Neuronal stem cell (in vitro differentiated cells): ENCODE measurements at regions not wholly inside any gene's neighbourhood (a gene's known extent, or its start where the extent isn't known, plus 50 kb on each side); places are given as distances from the start of the nearest gene placed in this dataset.
A peak's percentile ranks its signal among the peaks of the same experiment; 100 is the strongest.

Experiments used
- DNase-seq: peaks from one replicate; pipeline ENCODE4 v3.0.0-alpha.2; 2013; ENCODE audit warnings: low spot score
- H2AFZ ChIP-seq: one replicate; pipeline ENCODE4 v1.6.1; 2013; ENCODE audit warnings: mild to moderate bottlenecking, low read length, inconsistent platforms
- H2AK5ac ChIP-seq: 2 replicates; pipeline ENCODE4 v1.6.1; 2013; ENCODE audit warnings: low read depth, mild to moderate bottlenecking, inconsistent platforms, low read length, moderate library complexity, mixed read lengths
- H2BK120ac ChIP-seq: 2 replicates; pipeline ENCODE4 v1.6.1; 2013; ENCODE audit warnings: low read depth, mild to moderate bottlenecking, inconsistent platforms, low read length, moderate library complexity, mixed read lengths
- H2BK12ac ChIP-seq: one replicate; pipeline ENCODE4 v1.6.1; 2013; ENCODE audit warnings: low read length, inconsistent platforms
- H2BK15ac ChIP-seq: 2 replicates; pipeline ENCODE4 v1.6.1; 2013; ENCODE audit warnings: mild to moderate bottlenecking, low read length, inconsistent platforms, mixed read lengths
- H2BK5ac ChIP-seq: one replicate; pipeline ENCODE4 v1.6.1; 2013; ENCODE audit warnings: inconsistent platforms, mild to moderate bottlenecking, low read length, moderate library complexity
- H3K14ac ChIP-seq: one replicate; pipeline ENCODE4 v1.6.1; 2013; ENCODE audit warnings: low read length, inconsistent platforms
- H3K18ac ChIP-seq: 2 replicates; pipeline ENCODE4 v1.6.1; 2013; ENCODE audit warnings: low read length, inconsistent platforms
- H3K23ac ChIP-seq: 2 replicates; pipeline ENCODE4 v1.6.1; 2013; ENCODE audit warnings: low read depth, mild to moderate bottlenecking, mixed read lengths, low read length, inconsistent platforms; ENCODE audit not compliant: poor library complexity
- H3K27ac ChIP-seq: replicated peaks from 3 replicates; pipeline ENCODE4 v1.5.1; 2013; ENCODE audit warnings: low read length, inconsistent platforms
- H3K27me3 ChIP-seq, 3 experiments: 2 replicates each; pipeline ENCODE4 v1.6.1; 2013; ENCODE audit warnings: low read length in 3 of 3, mild to moderate bottlenecking in 2 of 3, inconsistent platforms in 1 of 3, low read depth in 1 of 3, mixed read lengths in 1 of 3, moderate library complexity in 1 of 3; ENCODE audit not compliant: control insufficient read depth in 3 of 3, insufficient read depth in 3 of 3
- H3K36me3 ChIP-seq, 2 donors: replicated peaks in 1 of 2; 2 replicates each; pipeline ENCODE4 v1.6.1; 2013; ENCODE audit warnings: low read length in 2 of 2; ENCODE audit not compliant: control insufficient read depth in 2 of 2, insufficient read depth in 2 of 2
- H3K4ac ChIP-seq: 2 replicates; pipeline ENCODE4 v1.6.1; 2013; ENCODE audit warnings: inconsistent platforms, mild to moderate bottlenecking, low read length, moderate library complexity
- H3K4me1 ChIP-seq, 2 donors: 1 replicate in 1 of 2; 2 replicates in 1 of 2; pipeline ENCODE4 v1.6.1; 2013; ENCODE audit warnings: low read length in 2 of 2, low read depth in 1 of 2; ENCODE audit not compliant: control insufficient read depth in 2 of 2, insufficient read depth in 1 of 2
- H3K4me2 ChIP-seq: one replicate; pipeline ENCODE4 v1.6.1; 2013; ENCODE audit warnings: mild to moderate bottlenecking, low read length, inconsistent platforms; ENCODE audit not compliant: insufficient read depth, poor library complexity, severe bottlenecking
- H3K4me3 ChIP-seq, 2 donors: 2 replicates each; pipeline ENCODE4 v1.5.1; 2013; ENCODE audit warnings: low read length in 2 of 2, mild to moderate bottlenecking in 2 of 2, inconsistent platforms in 1 of 2, moderate library complexity in 1 of 2
- H3K79me1 ChIP-seq: one replicate; pipeline ENCODE4 v1.6.1; 2013; ENCODE audit warnings: low read depth, mild to moderate bottlenecking, inconsistent platforms, low read length, moderate library complexity
- H3K9ac ChIP-seq: one replicate; pipeline ENCODE4 v1.6.1; 2013; ENCODE audit warnings: mild to moderate bottlenecking, low read depth, low read length, inconsistent platforms; ENCODE audit not compliant: poor library complexity
- H3K9me3 ChIP-seq, 2 donors: replicated peaks in 1 of 2; 2 replicates each; pipeline versions ENCODE3 to v1.6.1; 2013; ENCODE audit warnings: low read length in 2 of 2, mild to moderate bottlenecking in 2 of 2, inconsistent platforms in 1 of 2, low read depth in 1 of 2, mixed read lengths in 1 of 2, moderate library complexity in 1 of 2; ENCODE audit not compliant: control insufficient read depth in 2 of 2, insufficient read depth in 1 of 2
- H4K8ac ChIP-seq: one replicate; pipeline ENCODE4 v1.6.1; 2013; ENCODE audit warnings: low read depth, mild to moderate bottlenecking, inconsistent platforms, low read length, moderate library complexity
- H4K91ac ChIP-seq: one replicate; pipeline ENCODE4 v1.6.1; 2013; ENCODE audit warnings: low read length, low read depth, mild to moderate bottlenecking, inconsistent platforms; ENCODE audit not compliant: poor library complexity
- WGBS, 2 donors: extraction: QIAGEN DNeasy Blood & Tissue Kit; methylation state at CpG; one replicate each; pipeline ENCODE4 v1.1.7; 2013; ENCODE audit warnings: missing lambda C conversion rate in 2 of 2, mixed read lengths in 1 of 2; ENCODE audit not compliant: insufficient read length in 2 of 2, insufficient replicate concordance in 1 of 2; ENCODE audit errors: extremely low coverage in 2 of 2; 5-methylcytosine and 5-hydroxymethylcytosine counted together

DNA sequence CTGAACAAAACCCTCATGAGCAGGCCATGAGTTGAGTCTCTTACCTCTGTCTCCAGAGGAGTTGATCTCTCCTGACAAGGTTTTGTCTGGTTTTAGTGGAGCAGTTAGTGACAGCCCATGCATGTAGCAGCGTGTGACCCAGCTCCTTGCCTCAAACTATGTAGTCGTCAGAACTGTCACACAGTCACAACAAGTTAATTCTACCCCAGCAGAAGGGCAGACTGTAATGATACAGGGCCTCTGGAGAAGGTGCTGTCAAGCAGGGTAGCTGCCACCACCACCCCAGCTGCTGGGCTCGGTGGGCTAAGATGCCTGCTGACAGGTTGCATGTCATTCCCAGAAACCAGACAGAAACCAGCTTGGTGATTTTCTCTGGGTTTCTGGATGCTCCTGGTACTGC is 194.5 kb downstream of the PSAT1 start:
- no peak overlapping the region for H2BK120ac ChIP-seq
- H2BK5ac ChIP-seq, result no peak overlapping the region
- H3K36me3 ChIP-seq, result no peaks in the 10 kb centered on the region
- no peak overlapping the region for H2AFZ ChIP-seq
- no peaks in the 10 kb centered on the region for H3K79me1 ChIP-seq
- no peak for DNase-seq
- H2BK12ac ChIP-seq, result no peak overlapping the region
- H4K91ac ChIP-seq, result no peak overlapping the region
- no peak overlapping the region for H2AK5ac ChIP-seq
- H3K4me3 ChIP-seq, result no peak overlapping the region
- H3K14ac ChIP-seq, result no peak overlapping the region
- H3K27ac ChIP-seq, result peak overlapping the region; percentile 23
- no peaks in the 10 kb centered on the region for H3K27me3 ChIP-seq
- no peak overlapping the region for H3K4me2 ChIP-seq
- H3K9me3 ChIP-seq, result no peaks in the 10 kb centered on the region
- no peak overlapping the region for H3K18ac ChIP-seq
- no CpG with 5 or more reads among the region's 3 CpGs for WGBS, 2 donors
- H3K4ac ChIP-seq, result no peak overlapping the region
- H3K23ac ChIP-seq, result no peak overlapping the region
- no peak overlapping the region for H4K8ac ChIP-seq
- no peak overlapping the region for H2BK15ac ChIP-seq
- H3K4me1 ChIP-seq, result peaks cover 0 to 7% of the 10 kb centered on the region in 2 donors
- peak overlapping the region; percentile 22 for H3K9ac ChIP-seq

DNA sequence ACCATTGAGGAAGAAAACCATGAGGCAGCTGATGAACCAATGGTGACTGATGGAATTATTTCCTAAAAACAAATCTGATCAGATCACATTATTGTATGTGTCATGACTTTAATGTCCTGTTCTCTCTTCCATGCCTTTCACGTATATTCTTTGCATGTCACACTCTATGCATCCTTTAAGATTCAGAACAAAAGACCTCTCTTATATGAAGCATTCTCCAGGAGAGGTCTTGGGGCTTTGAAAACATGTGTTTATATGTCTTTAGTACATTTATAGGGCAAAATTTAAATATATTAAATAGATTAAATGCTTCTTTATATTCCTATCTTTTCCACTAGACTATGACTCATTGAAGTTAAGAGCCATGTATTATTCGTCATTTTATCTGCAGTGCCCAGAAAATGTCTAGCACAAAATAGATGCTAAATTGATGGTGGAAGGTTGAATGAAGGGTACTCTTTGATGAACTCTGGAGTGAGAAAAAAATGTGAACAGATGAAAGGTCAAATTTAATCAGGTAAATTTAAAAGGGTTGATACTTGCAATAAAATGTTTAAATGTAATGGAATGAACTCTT is 196.3 kb downstream of the PSAT1 start:
- Histone ChIP-seq H3K4ac (no peak overlapping the region), H2BK5ac (no peak overlapping the region), H4K8ac (no peak overlapping the region), H3K4me2 (no peak overlapping the region), H2BK15ac (no peak overlapping the region), H3K23ac (no peak overlapping the region), H3K18ac (no peak overlapping the region), H3K36me3 (no peaks in the 10 kb centered on the region), H3K79me1 (no peaks in the 10 kb centered on the region), H3K27me3 (no peaks in the 10 kb centered on the region), H3K14ac (no peak overlapping the region), H3K4me1 (peaks cover 0 to 7% of the 10 kb centered on the region in 2 donors), H3K9ac (no peak overlapping the region), H4K91ac (no peak overlapping the region), H2AK5ac (no peak overlapping the region), H3K4me3 (no peak overlapping the region), H3K9me3 (no peaks in the 10 kb centered on the region), H3K27ac (no peak overlapping the region), H2BK12ac (no peak overlapping the region), H2BK120ac (no peak overlapping the region), H2AFZ (no peak overlapping the region)
- no CpG with 5 or more reads among the region's 2 CpGs for WGBS, 2 donors
- DNase-seq, result no peak

DNA sequence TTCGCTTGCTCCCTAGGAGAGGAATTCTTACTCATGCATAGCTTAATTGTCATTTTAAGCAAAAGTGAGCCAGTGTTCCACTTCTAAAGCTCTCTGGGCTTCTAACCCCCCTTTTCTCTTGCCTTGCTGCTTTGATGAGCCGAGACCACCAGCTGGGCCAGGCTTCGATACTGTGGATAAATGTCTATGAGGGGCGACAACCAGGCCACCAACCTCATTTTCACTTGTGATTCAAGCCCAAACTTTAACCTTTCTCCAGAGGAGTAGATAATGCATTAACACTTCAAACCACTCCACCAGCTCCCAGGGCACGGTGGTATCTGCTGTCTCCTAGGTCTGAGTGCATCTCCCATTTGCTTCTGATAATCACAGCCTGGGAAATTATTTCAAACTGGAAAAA is 205.6 kb downstream of the PSAT1 start:
- no peak overlapping the region for H3K4me2 ChIP-seq
- H3K4ac ChIP-seq, result no peak overlapping the region
- H3K27ac ChIP-seq, result no peak overlapping the region
- no peak overlapping the region for H2BK120ac ChIP-seq
- no peaks in the 10 kb centered on the region for H3K27me3 ChIP-seq
- DNase-seq, result no peak
- no CpG with 5 or more reads among the region's 5 CpGs for WGBS, 2 donors
- no peak overlapping the region for H3K23ac ChIP-seq
- no peak overlapping the region for H4K91ac ChIP-seq
- no peak overlapping the region for H2AFZ ChIP-seq
- H4K8ac ChIP-seq, result no peak overlapping the region
- H3K9me3 ChIP-seq, result no peaks in the 10 kb centered on the region
- H3K36me3 ChIP-seq, result no peaks in the 10 kb centered on the region
- no peak overlapping the region for H3K18ac ChIP-seq
- H3K4me1 ChIP-seq, result peaks cover 0 to 7% of the 10 kb centered on the region in 2 donors
- no peak overlapping the region for H2AK5ac ChIP-seq
- H2BK12ac ChIP-seq, result no peak overlapping the region
- no peak overlapping the region for H3K9ac ChIP-seq
- H2BK15ac ChIP-seq, result no peak overlapping the region
- H3K14ac ChIP-seq, result no peak overlapping the region
- no peak overlapping the region for H2BK5ac ChIP-seq
- H3K4me3 ChIP-seq, result no peak overlapping the region
- no peaks in the 10 kb centered on the region for H3K79me1 ChIP-seq

DNA sequence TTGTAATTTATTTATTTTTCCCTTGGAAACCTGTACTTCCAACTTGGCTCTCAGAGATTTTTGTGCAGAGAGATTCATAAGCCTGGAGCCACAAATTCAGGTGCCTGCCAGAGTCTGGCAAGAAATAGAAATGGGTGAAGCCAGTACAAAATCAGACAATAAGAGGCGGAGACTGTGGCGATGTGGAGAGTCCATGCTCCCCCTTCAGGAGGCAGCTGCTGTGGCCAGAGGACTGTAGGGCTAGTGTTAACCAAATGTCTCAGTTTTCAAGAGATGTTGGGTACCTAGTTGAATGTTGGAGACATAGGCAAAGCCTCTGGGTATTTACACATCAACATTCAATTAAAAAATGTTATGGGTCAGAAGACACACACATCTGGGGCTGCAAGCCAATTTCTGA is 208.6 kb downstream of the PSAT1 start:
- H3K14ac ChIP-seq, result no peak overlapping the region
- H4K8ac ChIP-seq, result no peak overlapping the region
- H4K91ac ChIP-seq, result no peak overlapping the region
- no peaks in the 10 kb centered on the region for H3K79me1 ChIP-seq
- no peak overlapping the region for H3K18ac ChIP-seq
- H3K27ac ChIP-seq, result no peak overlapping the region
- no peak overlapping the region for H2BK12ac ChIP-seq
- no peaks in the 10 kb centered on the region for H3K36me3 ChIP-seq
- no peak overlapping the region for H2AK5ac ChIP-seq
- DNase-seq, result no peak
- no peak overlapping the region for H2BK15ac ChIP-seq
- no peaks in the 10 kb centered on the region for H3K9me3 ChIP-seq
- H2BK120ac ChIP-seq, result no peak overlapping the region
- H3K4me2 ChIP-seq, result no peak overlapping the region
- no peak overlapping the region for H3K23ac ChIP-seq
- no peak overlapping the region for H2AFZ ChIP-seq
- no peak overlapping the region for H2BK5ac ChIP-seq
- no peak overlapping the region for H3K4ac ChIP-seq
- WGBS, 2 donors, result no CpG with 5 or more reads among the region's 2 CpGs
- H3K4me1 ChIP-seq, result peaks cover 0 to 8% of the 10 kb centered on the region in 2 donors
- H3K27me3 ChIP-seq, result no peaks in the 10 kb centered on the region
- H3K4me3 ChIP-seq, result no peak overlapping the region
- no peak overlapping the region for H3K9ac ChIP-seq
